Activated gamma-delta T cell treated with anti-CD3 and anti-CD28 coated beads, Interleukin-2, amount 50 U/mL, for 16 hours (primary cell): ENCODE measurements at regions not wholly inside any gene's neighbourhood (a gene's known extent, or its start where the extent isn't known, plus 50 kb on each side); places are given as distances from the start of the nearest gene placed in this dataset.
"Not testable (repeated sequence)": the region's sequence is repeated elsewhere in the genome, so short reads cannot be mapped to it uniquely, and the experiment has no call there.

ENCODE experiments used
- DNase-seq: peaks from one replicate; pipeline ENCODE4 v3.0.0-alpha.2; 2020; ENCODE audit warnings: low read depth

- DNase-seq, result no peak
Measured at GRCh38 chr12:75702477-75703093, 191.2 kb upstream of the KRR1 start.

- no peak for DNase-seq
Measured at GRCh38 chr12:75701859-75702258, 190.4 kb upstream of the KRR1 start.

DNA sequence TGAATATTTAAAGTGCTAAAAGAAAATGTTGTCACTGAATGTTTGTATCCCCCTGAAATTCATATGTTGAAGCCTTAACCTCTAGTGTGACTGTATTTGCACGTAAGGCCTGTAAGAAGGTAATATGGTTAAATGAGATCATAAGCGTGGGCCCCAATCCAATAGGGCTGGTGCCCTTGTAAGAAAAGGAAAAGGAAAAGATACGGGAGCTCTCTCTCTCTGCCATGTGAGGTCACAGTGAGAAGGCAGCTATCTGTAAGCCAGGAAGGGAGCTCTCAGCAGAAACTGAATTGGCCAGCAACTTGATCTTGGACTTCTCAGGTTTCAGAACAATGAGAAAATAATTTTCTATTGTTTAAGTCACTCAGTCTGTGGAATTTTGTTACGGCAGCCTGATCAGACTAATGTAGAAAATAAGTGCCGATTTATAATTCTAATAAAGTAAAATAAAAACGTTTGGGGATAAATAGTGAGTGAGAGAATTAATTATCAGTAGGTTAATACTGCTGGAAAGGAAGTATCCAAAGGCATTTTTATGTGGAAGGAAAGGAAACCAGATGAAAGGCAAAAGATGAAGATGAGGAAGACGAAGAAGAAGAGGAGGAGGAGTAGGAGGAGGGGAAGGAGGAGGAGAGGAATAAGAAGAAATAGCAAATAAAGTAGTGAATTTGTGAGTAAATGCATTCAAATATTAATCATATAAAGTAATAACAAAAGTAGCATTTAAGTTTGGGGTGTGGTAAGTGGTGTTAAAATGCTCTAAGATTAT is 188.5 kb upstream of the KRR1 start:
- no peak for DNase-seq

GRCh38 chr12:75699251-75699650 is 187.8 kb upstream of the KRR1 start:
- no peak for DNase-seq

- DNase-seq, result no peak
Measured at GRCh38 chr12:75698052-75698451, 186.6 kb upstream of the KRR1 start.

GRCh38 chr12:75695926-75696325 is 184.5 kb upstream of the KRR1 start:
- no peak for DNase-seq

GRCh38 chr12:75694534-75695268 is 183.3 kb upstream of the KRR1 start:
- DNase-seq, result no peak

DNA sequence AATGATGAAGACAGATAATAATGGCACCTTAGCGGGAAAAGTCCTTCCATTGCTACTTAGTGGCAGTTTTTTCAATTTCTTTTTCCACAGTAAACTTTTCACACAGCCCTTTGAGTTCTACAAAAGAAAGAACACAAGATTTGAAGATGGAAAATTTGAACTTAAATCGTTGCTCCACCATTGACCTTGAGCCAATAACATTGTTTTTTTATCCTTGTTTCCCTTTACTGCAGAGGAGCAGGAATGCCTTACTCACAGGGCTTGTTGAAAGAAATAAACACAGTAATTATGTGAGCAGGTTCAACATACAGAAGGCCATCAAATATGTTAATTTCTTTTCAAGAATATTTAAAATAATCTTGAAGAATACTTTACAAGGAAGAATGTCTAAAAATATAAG is 181.5 kb upstream of the KRR1 start:
- DNase-seq, result no peak

GRCh38 chr12:75690296-75690955 is 179.0 kb upstream of the KRR1 start:
- no peak for DNase-seq

- DNase-seq, result not testable (repeated sequence)
Measured at GRCh38 chr12:75686233-75686632, 174.8 kb upstream of the KRR1 start.

DNA sequence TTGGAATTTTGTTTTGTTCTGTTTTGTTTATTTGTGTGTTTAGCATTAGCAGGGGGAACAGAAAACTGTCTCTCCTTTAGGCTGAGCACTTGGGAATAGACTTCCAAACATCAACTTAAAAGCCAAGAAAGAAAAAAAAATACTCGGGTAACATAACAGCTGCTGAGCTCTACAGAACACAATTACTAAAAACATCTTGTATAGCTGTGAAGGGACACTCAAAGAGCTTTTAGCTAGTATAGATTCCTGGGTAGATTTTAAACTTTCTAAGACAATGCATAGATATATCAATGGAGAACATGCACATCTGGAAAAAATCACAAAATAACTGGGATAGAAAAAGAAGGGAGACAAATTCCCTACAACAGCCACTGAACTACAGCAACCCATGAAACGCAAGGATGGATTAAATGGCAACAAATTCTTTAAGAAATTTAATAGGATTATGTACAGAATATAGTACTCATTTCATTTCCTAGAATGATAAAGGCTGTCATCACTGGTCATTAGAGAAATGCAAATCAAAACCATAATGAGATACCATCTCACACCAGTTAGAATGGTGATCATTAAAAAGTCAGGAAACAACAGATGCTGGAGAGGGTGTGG is 174.3 kb upstream of the KRR1 start:
- no peak for DNase-seq

DNA sequence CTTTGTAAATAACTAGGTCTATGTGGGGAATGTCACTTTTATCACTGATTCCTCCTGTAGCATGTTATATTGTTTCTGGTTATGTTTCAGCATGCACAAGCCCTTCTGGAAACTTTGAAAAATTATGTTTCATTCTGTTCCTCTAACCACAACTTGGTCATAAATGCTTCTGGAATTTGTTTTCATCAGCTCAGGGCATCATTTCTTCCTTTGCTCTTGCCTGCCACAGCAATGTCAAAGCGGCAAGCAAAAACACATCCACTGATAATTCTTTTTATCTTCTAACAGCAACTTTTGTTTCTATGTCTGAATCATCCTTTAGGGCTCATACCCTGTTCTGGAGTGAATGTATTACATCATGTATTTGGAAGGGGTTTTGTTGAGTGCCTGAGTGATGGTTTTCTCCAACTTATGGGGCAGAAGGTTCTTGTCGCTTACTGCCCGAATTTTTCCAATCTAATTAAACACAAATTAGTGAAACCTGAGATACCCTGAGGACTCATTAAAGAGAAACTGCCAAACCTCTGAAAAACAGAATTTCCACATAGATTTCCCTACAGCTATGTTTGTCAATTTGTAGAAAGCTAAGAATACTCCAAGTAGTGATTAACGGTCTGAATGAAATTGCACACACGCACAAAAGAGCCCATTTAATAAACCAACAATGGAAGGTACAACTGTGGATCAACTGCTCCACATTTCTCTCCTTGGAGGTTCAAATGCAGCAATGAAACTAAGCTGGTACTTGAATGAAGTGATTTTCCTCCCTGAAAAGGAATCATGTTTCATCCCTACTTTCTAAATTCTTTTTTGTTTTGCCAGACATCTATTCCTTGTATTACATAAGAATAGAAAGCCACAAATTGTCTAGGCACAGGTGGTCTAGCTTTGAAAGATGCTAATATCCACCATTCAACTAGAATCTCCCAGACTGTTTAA is 173.5 kb upstream of the KRR1 start:
- no peak for DNase-seq

DNA sequence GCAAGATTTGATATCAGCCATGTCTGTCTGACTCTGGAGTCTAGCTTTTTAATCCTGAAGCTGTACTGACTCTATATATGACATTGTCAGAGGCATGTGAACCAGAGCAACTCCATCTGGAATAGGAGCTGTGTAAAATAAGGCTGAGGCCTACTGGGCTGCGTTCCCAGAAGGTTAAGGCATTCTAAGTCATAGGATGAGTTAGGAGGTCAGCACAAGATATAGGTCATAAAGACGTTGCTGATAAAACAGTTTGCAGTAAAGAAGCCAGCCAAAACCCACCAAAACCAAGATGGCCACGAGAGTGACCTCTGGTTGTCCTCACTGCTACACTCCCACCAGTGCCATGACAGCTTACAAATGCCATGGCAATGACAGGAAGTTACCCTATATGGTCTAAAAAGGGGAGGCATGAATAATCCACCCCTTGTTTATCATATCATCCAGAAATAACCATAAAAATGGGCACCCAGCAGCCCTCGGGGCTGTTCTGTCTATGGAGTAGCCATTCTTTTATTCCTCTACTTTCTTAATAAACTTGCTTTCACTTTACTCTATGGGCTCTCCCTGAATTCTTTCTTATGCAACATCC is 172.7 kb upstream of the KRR1 start:
- not testable (repeated sequence) for DNase-seq

DNA sequence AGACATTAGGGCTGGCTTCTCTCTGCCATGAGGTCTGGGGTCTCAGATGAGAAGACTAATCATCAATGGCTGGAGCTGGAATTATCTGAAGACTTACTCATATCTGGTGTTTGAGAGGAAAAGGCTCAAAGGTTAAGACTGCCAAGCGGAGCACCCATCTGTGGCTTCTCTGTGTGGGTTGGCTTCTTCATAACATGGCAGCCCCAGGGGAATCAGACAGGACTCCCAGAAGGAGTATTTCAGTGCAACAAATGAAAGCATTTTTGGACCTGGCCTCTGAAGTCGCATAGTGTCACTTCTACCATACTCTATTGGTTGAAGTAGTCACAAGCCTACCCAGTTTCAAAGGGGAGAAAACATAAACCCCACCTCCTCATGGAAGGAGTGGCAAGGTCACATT is 171.8 kb upstream of the KRR1 start:
- DNase-seq, result no peak

- no peak for DNase-seq
Measured at GRCh38 chr12:75677522-75677921, 166.1 kb upstream of the KRR1 start.

- DNase-seq, result no peak
Measured at GRCh38 chr12:75674393-75674792, 163.0 kb upstream of the KRR1 start.

DNA sequence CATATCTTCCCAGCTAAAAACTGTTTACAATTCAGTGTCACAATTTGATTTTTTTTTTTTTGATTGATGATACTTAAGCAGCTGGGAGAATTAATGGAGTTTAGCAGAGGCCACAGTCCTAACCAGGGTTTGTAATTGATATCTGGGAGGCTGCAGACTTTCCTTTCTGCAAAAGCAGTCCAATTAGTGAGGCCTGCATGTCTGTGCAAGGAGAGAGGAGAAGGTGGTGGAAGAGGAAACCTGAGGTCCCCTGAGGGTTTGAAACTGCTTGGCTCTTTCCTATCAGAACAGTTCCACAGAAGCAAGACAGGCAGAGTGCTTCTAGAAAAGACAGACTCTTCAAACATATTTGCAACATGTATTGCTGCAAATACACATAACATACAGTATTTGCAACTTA is 160.8 kb upstream of the KRR1 start:
- no peak for DNase-seq

DNA sequence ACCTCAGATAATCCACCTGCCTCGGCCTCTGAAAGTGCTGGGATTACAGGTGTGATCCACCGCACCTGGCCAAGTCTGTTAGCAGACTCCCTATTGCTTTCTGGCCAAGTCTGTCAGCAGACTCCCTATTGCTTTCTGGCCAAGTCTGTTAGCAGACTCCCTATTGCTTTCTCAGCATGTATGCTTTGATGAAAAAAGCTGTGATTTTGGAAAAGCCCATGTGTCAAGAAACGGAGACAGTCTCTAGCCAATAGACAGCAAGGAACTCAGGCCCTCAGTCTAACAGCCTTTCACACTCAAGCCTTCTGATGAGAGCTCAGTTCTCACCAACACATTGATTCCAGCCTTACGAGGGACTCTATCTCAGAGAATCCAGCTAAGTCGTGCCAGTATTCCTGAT is 158.8 kb upstream of the KRR1 start:
- no peak for DNase-seq

DNA sequence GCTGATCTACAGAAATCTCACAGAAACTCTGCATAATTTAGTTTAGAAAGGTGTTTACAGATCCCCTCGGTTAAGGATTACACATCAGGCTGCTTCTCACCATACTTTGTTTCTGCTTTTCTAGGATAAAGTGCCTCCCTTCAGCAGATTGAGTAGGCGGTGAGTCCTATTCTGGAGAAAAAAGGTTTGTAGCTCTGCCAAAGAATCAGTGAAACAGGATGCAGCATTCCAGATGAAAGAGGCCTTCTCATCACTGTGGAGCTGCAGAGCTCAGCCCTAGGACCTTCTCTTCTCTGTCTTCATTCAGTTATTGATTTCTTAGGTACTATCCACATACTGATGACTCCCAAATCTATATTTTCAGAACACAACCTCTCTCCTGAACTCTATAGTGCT is 155.5 kb upstream of the KRR1 start:
- DNase-seq, result no peak

DNA sequence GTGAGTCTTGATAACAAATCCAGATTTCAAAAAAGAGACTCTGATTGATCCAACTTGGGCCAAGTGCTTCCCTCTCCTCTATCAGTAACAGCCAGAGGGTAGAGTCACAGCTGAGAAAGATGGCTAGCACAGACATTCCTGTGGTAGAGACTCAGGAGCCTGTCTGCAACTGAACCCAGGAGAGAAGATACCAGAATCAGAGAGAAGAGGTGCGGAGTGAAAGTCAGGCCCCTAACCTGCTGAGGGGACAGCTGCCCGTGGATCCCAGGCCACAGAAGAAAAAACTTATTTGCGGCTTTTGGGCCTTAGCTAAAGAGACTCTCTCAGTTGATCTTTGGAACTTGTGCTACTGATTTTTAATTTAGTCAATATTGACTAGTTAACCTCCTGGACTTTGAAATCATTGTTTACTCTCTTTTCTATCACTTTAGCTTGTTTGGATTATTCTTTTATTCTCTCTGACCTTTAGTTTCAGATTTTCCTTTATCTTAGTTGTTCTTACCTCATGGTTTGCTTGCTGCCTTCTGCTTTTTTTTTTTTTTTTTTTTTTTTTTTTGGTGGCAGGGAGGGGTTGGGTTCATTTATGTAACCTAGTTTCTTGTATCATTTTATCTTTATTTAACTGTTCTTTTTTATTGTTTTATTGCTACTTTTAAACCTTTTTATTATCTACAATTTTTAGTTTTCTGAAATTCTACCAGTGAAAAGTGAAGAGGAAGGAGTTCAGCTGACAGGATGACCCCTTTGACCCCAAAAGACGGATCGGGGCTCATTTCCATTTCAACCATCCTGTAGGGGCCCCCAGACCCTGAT is 154.9 kb upstream of the KRR1 start:
- no peak for DNase-seq
